K562 (cell line): ENCODE measurements at regions not wholly inside any gene's neighbourhood (a gene's known extent, or its start where the extent isn't known, plus 50 kb on each side); places are given as distances from the start of the nearest gene placed in this dataset.

Experiments used
- ATAC-seq: fragments of 200-7000 bp; cut with Tn5 transposase; 3 replicates; pipeline ENCODE4 v1.9.1; 2020; ENCODE audit warnings: moderate library complexity
- BruUV-seq: library from RNA; stranded (reverse); fragments of 400-500 nt; replicated peaks from 2 replicates; lab custom pipeline; 2021; lab: Mats Ljungman, UMichigan
- CTCF ChIA-PET: fragments of 300-600 bp; formaldehyde crosslinking; extraction: SDS; loops from one replicate; lab custom pipeline; 2021; ENCODE audit warnings: low intra/inter-chr PET ratio; lab: Yijun Ruan, JAX
- POLR2A ChIA-PET: fragments of 300-600, 350-650 bp; sonication (Branson Sonifier 250); formaldehyde crosslinking; extraction: SDS; loops from one replicate; lab custom pipeline; 2021; ENCODE audit warnings: antibody characterized with exemption, inconsistent platforms; lab: Yijun Ruan, JAX
- DNase-seq, 4 experiments: peaks; one replicate each; pipeline versions ENCODE4 v3.0.0 to v3.0.0-alpha.2; 2011 to 2018; ENCODE audit warnings: low spot score in 3 of 4, mixed read lengths in 3 of 4; ENCODE audit errors: extremely low read depth in 1 of 4
- FAIRE-seq: peaks from 2 replicates; lab custom pipeline; 2011; peaks lifted over from hg19 to GRCh38; lab: Jason Lieb, UNC
- H2AFZ ChIP-seq: 2 replicates; pipeline ENCODE4 v1.6.0; 2011; ENCODE audit warnings: low read depth, low read length, control low read depth, inconsistent platforms
- H3K27ac ChIP-seq: fragments of 200-600 bp; 3 replicates; pipeline ENCODE4 v1.8.0; 2011; ENCODE audit warnings: low read depth, mild to moderate bottlenecking, control low read depth, inconsistent platforms, low read length, moderate library complexity, mixed read lengths; ENCODE audit errors: extremely low read depth
- H3K27me3 ChIP-seq, 2 experiments: fragments of 300-600 bp in 1 of 2; 2 replicates in 1 of 2; 3 replicates in 1 of 2; pipeline versions ENCODE4 v1.6.0 to v1.8.0; 2011; ENCODE audit warnings: inconsistent platforms in 2 of 2, low read length in 2 of 2, mild to moderate bottlenecking in 1 of 2, mixed read lengths in 1 of 2, moderate library complexity in 1 of 2; ENCODE audit not compliant: control insufficient read depth in 2 of 2, insufficient read depth in 2 of 2
- H3K36me3 ChIP-seq: fragments of 300-600 bp; 3 replicates; pipeline ENCODE4 v1.8.0; 2011; ENCODE audit warnings: mild to moderate bottlenecking, low read length, inconsistent platforms; ENCODE audit not compliant: control insufficient read depth, insufficient read depth
- H3K4me1 ChIP-seq, 2 experiments: fragments of 200-600 bp in 1 of 2; replicated peaks in 1 of 2; 2 replicates in 1 of 2; 3 replicates in 1 of 2; pipeline versions ENCODE4 v1.5.1 to v1.8.0; 2011; ENCODE audit warnings: inconsistent platforms in 2 of 2, low read length in 2 of 2, mild to moderate bottlenecking in 1 of 2, mixed read lengths in 1 of 2, moderate library complexity in 1 of 2; ENCODE audit not compliant: control insufficient read depth in 2 of 2, insufficient read depth in 2 of 2
- H3K4me2 ChIP-seq: 2 replicates; pipeline ENCODE4 v1.6.1; 2011; ENCODE audit warnings: low read length, control low read depth, inconsistent platforms, mixed read lengths; ENCODE audit not compliant: insufficient read depth
- H3K4me3 ChIP-seq: fragments of 200-600 bp; sonication (generic), shearing (Covaris generic); 2 replicates; pipeline ENCODE4 v1.5.1; 2016; ENCODE audit warnings: control low read depth, inconsistent platforms
- H3K79me2 ChIP-seq: fragments of 200-600 bp; 3 replicates; pipeline ENCODE4 v1.8.0; 2011; ENCODE audit warnings: low read length, inconsistent platforms; ENCODE audit not compliant: control insufficient read depth, insufficient read depth
- H3K9ac ChIP-seq, 2 experiments: 2 replicates each; pipeline versions ENCODE4 v1.6.0 to v1.6.1; 2011; ENCODE audit warnings: low read depth in 2 of 2, low read length in 2 of 2, control low read depth in 1 of 2, inconsistent platforms in 1 of 2, mild to moderate bottlenecking in 1 of 2, mixed read lengths in 1 of 2; ENCODE audit not compliant: insufficient read depth in 1 of 2
- H3K9me1 ChIP-seq: one replicate; pipeline ENCODE4 v1.6.0; 2011; ENCODE audit warnings: inconsistent platforms, mild to moderate bottlenecking, low read length, moderate library complexity; ENCODE audit not compliant: control insufficient read depth, insufficient read depth
- H3K9me3 ChIP-seq: replicated peaks from 2 replicates; pipeline ENCODE4 v1.5.1; 2011; ENCODE audit warnings: low read depth, low read length, inconsistent platforms; ENCODE audit not compliant: control insufficient read depth, insufficient read depth
- H4K20me1 ChIP-seq: replicated peaks from 2 replicates; pipeline ENCODE4 v1.6.1; 2011; ENCODE audit warnings: low read length, inconsistent platforms, mixed read lengths; ENCODE audit not compliant: control insufficient read depth, insufficient read depth
- ARHGAP35 ChIP-seq: fragments of 450-650 bp; IDR thresholded peaks from 2 replicates; pipeline ENCODE4 v1.6.1; 2018; ENCODE audit not compliant: partially characterized antibody
- C11orf30 ChIP-seq: fragments of 450-650 bp; IDR thresholded peaks from 2 replicates; pipeline ENCODE4 v1.6.1; 2016; ENCODE audit warnings: low read depth, mild to moderate bottlenecking
- GABPB2 ChIP-seq: fragments of 250-450 bp; sonication (Bioruptor Pico); conservative IDR thresholded peaks from 2 replicates; pipeline ENCODE4 v1.5.1; 2021; ENCODE audit warnings: mild to moderate bottlenecking
- HDAC1 ChIP-seq, 2 experiments: fragments of 450-650 bp; IDR thresholded peaks; 2 replicates each; pipeline ENCODE4 v1.6.1; 2016 to 2017; ENCODE audit warnings: inconsistent platforms in 1 of 2, mild to moderate bottlenecking in 1 of 2, moderate library complexity in 1 of 2
- HMGN3 ChIP-seq: IDR thresholded peaks from 2 replicates; pipeline ENCODE4 v1.6.1; 2011; ENCODE audit warnings: borderline replicate concordance, low read depth, mild to moderate bottlenecking, mixed read lengths, low read length; ENCODE audit not compliant: insufficient read length; ENCODE audit errors: extremely low read depth
- WGBS: fragments of 100-300 bp; shearing (Covaris generic); methylation state at CpG from one replicate; pipeline ENCODE4 v1.1.6; 2016; ENCODE audit warnings: low coverage, mixed read lengths; ENCODE audit not compliant: insufficient coverage; ENCODE audit errors: missing lambda C conversion rate; 5-methylcytosine and 5-hydroxymethylcytosine counted together
- in situ Hi-C: fragments of 300-500 bp; cut with MboI; formaldehyde crosslinking; loops from 4 replicates; pipeline ENCODE4 v1.15.0; 2018; ENCODE audit warnings: inconsistent platforms, mixed read lengths
- intact Hi-C: fragments of 100-400 bp; cut with micrococcal nuclease; formaldehyde crosslinking; loops from 2 replicates; pipeline ENCODE4 v1.14.2; 2022
- TF ChIP-seq, protein P1 (sequence below): fragments of 450-650 bp; formaldehyde crosslinking; conservative IDR thresholded peaks from 2 replicates; pipeline ENCODE4 v1.4.0; 2022; ENCODE audit warnings: mild to moderate bottlenecking, missing genetic modification characterization
- TF ChIP-seq, protein P2 (sequence below), 2 experiments: fragments of 150-350 bp in 1 of 2; IDR thresholded peaks; 2 replicates each; pipeline ENCODE4 v1.6.1; 2012 to 2016; ENCODE audit warnings: low read depth in 2 of 2, low read length in 2 of 2, mild to moderate bottlenecking in 1 of 2, moderate library complexity in 1 of 2

- H3K27ac ChIP-seq = no peak overlapping the region
- WGBS = 4% methylated on average over 5 of the region's 6 CpGs
- no peaks in the 10 kb centered on the region for H3K79me2 ChIP-seq
- H3K4me1 ChIP-seq = no peaks in the 10 kb centered on the region; a peak in 1 of 5 replicates
- H3K4me3 ChIP-seq = no peak overlapping the region
- no peak overlapping the region for H3K9ac ChIP-seq
- no peak for ATAC-seq
- ChIA-PET POLR2A (no interaction called here), CTCF (no interaction called here)
- no peak overlapping the region for H2AFZ ChIP-seq
- DNase-seq = no peak
- H3K36me3 ChIP-seq = no peaks in the 10 kb centered on the region
- FAIRE-seq = no peak
- H4K20me1 ChIP-seq = no peaks in the 10 kb centered on the region
- no TSS peak for BruUV-seq
- intact Hi-C loops = no loop called here
- no peaks in the 10 kb centered on the region for H3K9me3 ChIP-seq
- in situ Hi-C loops = loop anchor here (25.0 kb wide), 2 partner anchors 830 to 1130 kb away; no protein-coding TSS in a partner anchor
- no peaks in the 10 kb centered on the region for H3K9me1 ChIP-seq
- TF ChIP-seq, protein P1, sequence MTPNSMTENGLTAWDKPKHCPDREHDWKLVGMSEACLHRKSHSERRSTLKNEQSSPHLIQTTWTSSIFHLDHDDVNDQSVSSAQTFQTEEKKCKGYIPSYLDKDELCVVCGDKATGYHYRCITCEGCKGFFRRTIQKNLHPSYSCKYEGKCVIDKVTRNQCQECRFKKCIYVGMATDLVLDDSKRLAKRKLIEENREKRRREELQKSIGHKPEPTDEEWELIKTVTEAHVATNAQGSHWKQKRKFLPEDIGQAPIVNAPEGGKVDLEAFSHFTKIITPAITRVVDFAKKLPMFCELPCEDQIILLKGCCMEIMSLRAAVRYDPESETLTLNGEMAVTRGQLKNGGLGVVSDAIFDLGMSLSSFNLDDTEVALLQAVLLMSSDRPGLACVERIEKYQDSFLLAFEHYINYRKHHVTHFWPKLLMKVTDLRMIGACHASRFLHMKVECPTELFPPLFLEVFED = 0 out of 2 replicates have a peak, but pooled peaks have one; percentile 24
- TF ChIP-seq ARHGAP35 (no peak), GABPB2 (CRISPR knock-in tag) (no peak), HMGN3 (no peak), HDAC1 (IDR thresholded peaks at IDR 0.05) (0 out of 4 replicates have a peak, but pooled peaks of 1 of the 2 experiments have one; percentile 18), C11orf30 (no peak)
- TF ChIP-seq, protein P2, sequence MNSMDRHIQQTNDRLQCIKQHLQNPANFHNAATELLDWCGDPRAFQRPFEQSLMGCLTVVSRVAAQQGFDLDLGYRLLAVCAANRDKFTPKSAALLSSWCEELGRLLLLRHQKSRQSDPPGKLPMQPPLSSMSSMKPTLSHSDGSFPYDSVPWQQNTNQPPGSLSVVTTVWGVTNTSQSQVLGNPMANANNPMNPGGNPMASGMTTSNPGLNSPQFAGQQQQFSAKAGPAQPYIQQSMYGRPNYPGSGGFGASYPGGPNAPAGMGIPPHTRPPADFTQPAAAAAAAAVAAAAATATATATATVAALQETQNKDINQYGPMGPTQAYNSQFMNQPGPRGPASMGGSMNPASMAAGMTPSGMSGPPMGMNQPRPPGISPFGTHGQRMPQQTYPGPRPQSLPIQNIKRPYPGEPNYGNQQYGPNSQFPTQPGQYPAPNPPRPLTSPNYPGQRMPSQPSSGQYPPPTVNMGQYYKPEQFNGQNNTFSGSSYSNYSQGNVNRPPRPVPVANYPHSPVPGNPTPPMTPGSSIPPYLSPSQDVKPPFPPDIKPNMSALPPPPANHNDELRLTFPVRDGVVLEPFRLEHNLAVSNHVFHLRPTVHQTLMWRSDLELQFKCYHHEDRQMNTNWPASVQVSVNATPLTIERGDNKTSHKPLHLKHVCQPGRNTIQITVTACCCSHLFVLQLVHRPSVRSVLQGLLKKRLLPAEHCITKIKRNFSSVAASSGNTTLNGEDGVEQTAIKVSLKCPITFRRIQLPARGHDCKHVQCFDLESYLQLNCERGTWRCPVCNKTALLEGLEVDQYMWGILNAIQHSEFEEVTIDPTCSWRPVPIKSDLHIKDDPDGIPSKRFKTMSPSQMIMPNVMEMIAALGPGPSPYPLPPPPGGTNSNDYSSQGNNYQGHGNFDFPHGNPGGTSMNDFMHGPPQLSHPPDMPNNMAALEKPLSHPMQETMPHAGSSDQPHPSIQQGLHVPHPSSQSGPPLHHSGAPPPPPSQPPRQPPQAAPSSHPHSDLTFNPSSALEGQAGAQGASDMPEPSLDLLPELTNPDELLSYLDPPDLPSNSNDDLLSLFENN (IDR thresholded peaks at IDR 0.05; ENCODE audit: low read depth in 2 of 2, low read length in 2 of 2) = no peak
- peaks cover 5 to 33% of the 10 kb centered on the region in 2 experiments; a peak in 4 of 5 replicates for H3K27me3 ChIP-seq
- no peak overlapping the region for H3K4me2 ChIP-seq
Measured at GRCh38 chr4:138867404-138867803, 148.2 kb upstream of the NOCT start.
